GM18498 (cell line): ENCODE measurements at regions not wholly inside any gene's neighbourhood (a gene's known extent, or its start where the extent isn't known, plus 50 kb on each side); places are given as distances from the start of the nearest gene placed in this dataset.

ENCODE experiments used
- ATAC-seq: cut with Tn5 transposase; IDR thresholded peaks from one replicate; pipeline ENCODE4 v1.9.1; 2021; ENCODE audit warnings: mild to moderate bottlenecking, moderate library complexity; ENCODE audit not compliant: unreplicated experiment

- ATAC-seq: no peak
Measured at GRCh38 chr6:21457647-21458046, 135.9 kb upstream of the SOX4 start.

- ATAC-seq: no peak
Measured at GRCh38 chr6:21459641-21460040, 133.9 kb upstream of the SOX4 start.

- ATAC-seq: no peak
Measured at GRCh38 chr6:21461844-21462518, 131.6 kb upstream of the SOX4 start.

- no peak for ATAC-seq
Measured at GRCh38 chr6:21462519-21462852, 131.1 kb upstream of the SOX4 start.

GRCh38 chr6:21467091-21467490 lies 126.5 kb upstream of the SOX4 start:
- ATAC-seq: no peak

DNA sequence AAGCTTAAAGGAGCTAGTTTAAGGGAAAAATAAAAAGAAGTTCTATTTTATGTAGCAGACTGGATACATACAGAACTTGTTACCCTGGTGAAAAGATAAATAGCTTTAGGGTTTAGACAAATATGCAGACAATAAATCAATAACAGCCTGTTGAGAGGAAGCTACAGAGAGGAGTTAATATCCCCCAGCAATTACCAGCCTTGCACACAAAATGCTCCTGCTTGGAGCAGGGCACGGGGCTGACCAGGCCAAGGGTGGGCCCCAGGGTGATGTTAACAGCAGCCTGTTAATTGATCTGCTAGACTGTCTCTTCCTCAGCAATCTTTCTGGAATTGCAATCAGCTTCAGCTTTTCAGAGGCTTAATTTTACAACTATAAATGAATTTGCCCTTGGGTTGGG lies 125.1 kb upstream of the SOX4 start:
- no peak for ATAC-seq

GRCh38 chr6:21469213-21469612 lies 124.3 kb upstream of the SOX4 start:
- no peak for ATAC-seq

DNA sequence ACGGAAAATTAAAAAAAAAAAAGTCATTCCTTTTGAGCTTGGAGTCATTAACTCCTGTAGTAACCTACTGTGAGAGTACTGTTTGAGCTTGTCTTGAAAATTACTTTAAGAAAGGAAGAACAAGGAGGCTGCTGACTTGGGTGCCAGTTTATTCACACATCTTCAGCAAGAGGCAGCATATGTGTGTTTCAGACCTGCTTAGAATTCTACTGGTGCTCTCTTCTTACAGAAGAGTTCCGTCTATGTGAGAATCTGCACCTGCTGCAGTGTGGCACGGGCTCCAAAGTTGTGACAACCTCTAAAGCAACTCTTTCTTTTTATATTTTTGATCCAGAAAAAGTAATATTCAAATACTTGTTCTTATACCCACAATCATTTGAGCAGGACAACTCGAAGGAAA lies 117.4 kb upstream of the SOX4 start:
- ATAC-seq: no peak

GRCh38 chr6:21478411-21478810 lies 115.1 kb upstream of the SOX4 start:
- no peak for ATAC-seq

DNA sequence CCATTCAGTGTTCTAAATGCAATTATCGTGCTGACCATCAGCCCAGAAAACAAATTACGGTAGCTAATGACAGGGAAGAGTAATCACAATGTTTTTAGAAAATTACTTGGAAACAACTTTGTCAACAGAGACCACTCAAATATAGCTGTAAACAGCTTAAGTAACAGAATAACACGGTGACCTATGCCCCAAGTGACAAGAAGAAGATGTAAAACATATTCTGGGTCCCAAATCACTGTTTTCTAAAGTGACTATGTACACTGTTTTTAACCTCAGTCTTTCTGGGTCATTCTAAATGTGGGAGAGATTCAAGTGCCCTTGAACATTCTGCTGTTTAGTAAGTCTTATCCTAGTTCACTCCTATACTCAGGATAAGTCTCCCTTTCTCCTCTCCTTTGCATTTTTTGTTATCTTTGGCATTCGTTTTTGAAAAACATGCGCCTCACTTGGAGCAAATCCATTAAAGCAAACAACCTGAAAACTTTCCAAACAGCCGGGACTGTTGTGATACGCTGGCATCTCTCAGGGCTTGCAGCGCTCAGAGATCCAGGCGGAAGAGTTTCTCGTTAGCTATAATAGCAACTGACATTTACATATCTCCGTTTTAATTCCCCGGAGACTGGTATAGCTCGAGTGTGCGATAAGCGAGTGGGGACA lies 114.5 kb upstream of the SOX4 start:
- no peak for ATAC-seq

DNA sequence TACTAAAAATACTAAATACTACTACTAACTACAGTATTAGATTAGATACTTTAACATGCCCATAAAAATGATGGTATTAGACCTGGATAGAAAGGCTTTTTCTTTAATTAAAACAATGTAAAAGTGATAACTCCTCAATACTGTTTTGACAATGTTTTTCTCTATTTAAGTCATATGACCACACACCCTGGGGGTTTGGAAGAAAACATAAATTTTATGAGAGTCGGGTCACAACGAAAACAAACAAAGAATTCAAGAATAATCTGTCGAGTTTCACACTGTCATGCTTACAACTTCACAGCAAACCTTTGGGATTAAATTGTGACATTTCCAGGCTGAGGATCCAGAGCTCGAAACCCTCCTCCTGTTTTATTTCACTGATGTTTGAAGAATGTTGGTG lies 107.4 kb upstream of the SOX4 start:
- ATAC-seq: no peak

DNA sequence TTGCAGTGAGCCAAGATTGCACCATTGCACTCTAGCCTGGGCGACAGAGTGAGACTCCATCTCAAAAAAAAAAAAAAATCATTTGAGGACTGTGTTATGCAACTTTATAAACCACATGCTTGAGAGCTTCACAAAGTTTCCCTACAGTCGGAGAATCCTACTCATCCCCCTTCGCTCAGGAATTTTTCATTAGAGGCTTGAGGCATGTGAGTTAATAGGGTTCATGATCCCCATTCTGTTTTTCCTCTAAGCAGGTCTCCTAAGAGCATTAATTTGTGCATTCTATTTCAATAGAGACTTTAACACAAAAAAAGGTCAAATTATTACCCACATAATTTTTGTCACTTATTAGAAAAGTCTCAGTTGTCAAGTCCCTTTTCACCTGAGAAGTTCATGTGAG lies 103.7 kb upstream of the SOX4 start:
- ATAC-seq: no peak

DNA sequence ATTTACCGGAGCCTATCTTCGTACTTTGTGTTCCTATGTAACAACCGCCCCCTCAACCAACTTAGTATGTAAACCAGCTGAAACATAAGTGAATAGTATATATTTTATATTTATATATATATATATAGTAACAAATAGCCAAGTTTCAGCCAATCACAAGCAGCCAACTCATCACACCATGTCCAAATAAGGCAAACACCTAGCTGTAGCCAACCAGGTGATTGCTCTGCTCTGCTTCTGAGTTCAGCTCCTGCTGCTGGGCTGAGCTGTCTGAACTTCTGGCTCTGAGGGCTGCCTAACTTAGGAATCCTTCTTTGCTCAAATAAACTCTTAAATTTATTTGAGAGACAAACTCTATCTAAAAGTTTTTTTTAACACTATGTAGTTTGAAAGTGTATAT lies 101.6 kb upstream of the SOX4 start:
- ATAC-seq: no peak

DNA sequence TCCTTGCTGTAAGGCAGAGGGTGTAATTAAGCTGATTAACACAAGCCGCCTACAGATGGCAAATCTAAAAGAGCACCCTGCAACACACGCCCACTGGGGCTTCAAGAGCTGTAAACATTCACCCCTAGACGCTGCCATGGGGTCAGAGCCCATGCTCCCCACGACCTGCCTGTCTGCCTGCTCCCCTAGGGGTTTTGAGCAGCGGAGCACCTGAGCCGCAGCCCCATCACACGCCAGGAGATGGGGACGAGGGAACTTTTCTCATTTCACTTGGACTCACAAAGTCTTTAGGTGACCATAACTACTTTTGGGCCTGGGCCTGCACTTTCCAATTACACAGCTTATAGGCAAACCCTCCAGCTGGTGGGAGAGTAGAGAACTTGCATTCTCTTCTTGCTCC lies 99.0 kb upstream of the SOX4 start:
- no peak for ATAC-seq

GRCh38 chr6:21496196-21496595 lies 97.4 kb upstream of the SOX4 start:
- ATAC-seq: no peak

DNA sequence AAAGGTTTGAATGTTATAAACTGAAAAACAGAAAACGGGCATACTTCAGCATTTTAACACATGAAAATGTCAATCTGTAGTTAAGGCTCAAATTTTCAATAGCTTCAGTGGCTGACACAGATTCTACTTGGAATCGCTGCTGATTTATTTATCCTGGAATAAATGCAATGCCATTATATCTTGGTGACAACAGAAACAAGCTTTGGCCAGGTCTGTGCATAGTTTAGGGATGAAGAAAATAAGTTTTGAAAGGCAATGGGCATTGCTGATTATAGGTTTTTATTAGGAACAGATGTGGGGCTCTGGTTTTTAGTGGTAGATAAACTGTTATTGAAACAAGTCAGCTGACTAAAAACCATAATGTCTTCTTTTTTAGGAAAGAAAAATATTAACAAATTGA lies 96.8 kb upstream of the SOX4 start:
- no peak for ATAC-seq

DNA sequence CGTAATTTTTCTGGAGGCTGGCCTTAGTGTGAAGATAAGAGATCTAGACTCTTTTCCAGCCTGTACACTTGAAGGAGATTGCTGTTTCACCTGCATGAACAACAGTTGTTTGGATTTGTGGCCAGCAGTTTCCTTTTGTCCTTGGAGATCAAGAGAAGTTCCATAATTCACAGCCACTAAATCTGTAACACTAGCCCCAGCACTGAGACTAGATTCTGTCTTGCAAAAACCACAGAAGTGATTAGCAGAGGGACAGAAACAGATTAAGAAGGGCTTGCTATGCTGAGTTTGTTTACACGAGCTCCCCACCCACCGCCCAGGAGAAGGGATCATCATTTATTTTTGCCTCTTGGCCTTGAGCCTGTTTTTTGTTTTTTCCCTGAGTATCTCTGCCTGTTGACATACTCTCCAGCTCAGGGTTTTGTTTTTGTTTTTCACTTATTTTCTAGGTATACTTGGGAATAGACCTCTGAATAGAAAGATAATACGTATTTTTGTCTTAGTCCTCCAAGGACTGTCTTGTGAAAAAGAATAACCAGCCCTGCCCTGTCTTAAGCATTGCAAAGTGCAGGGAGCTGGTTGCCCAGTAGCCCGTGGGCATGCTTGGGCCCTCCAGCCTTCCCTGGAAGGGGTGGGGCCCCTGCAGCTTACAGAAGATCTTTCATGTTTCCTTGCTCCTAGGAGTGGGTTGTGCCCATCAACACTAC lies 93.1 kb upstream of the SOX4 start:
- ATAC-seq: no peak

- ATAC-seq: no peak
Measured at GRCh38 chr6:21501021-21501354, 92.6 kb upstream of the SOX4 start.

DNA sequence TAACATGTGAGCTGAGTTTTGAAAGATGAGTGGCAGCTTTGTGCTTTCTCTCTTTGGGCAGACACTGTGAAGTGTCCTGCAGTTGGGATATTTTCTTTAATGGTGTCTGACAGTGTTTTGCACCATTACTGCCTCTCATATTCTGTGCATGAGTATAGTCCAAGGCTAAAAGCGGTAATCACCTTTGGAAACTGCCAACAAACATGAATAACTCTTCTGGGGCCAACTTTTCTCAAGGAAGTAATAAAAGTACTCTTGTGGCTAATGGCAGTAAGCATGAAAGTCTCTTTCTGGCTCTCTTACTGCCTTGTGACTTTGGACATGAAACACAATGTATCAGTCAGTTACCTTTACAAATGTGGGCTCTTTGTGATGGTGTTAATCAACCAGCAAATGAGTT lies 91.7 kb upstream of the SOX4 start:
- ATAC-seq: no peak

DNA sequence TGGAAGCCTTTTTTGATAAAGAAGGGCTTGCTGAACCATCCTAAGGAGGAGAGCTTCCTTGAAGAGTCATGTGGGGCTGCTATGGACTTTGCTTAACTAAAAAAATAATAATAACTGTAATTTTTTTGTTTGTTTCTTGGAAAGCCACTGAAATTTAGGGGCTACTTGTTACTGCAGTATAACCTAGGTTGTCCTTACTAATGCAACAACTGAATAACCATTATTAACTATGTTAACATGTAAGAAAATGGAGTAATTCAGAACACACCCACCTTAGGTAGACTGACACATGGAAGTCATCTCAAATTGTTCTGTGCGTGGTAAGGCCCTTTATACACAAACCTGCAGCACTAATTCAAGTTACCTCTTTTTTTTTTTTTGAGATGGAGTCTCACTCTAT lies 90.9 kb upstream of the SOX4 start:
- no peak for ATAC-seq

DNA sequence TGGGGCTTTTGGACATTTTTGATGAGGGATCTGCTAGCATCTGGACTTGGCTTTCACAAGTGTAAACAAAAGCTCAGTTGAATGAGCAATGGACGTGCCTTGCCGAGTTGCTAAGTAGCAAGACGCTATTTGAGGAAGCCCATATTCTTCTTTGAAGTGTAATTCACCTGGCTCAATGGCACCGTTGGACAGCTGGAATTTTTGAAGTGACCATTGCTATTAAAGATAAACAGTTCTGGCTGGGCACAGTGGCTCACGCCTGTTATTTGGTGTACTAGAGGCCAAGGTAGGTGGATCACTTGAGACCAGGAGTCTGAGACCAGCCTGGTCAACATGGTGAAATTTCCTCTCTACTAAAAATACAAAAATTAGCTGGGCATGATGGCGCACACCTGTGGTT lies 88.8 kb upstream of the SOX4 start:
- no peak for ATAC-seq

- ATAC-seq: no peak
Measured at GRCh38 chr6:21505574-21505990, 88.0 kb upstream of the SOX4 start.

DNA sequence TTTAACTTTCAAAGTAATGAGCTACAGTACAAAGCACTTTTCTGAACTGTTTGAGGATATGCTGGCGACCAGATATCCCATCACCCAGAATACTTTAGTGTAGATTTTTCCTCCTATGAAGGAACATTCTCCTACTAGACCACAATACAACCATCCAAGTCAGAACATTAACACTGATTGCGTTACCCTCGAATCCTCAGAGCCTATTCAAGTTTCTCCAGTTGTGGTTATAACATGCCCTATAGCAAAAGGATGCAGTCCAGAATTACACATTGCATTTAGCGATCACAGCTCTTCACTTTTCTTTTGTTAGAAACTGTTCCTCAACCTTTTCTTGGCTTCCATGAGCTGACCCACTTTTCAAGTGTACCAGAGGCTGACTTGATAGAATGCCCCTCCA lies 87.4 kb upstream of the SOX4 start:
- no peak for ATAC-seq
